H1 (cell line): ENCODE measurements at regions not wholly inside any gene's neighbourhood (a gene's known extent, or its start where the extent isn't known, plus 50 kb on each side); places are given as distances from the start of the nearest gene placed in this dataset.

Experiments
- CREB1 ChIP-seq: IDR thresholded peaks from 2 replicates; pipeline ENCODE4 v1.6.1; 2012; ENCODE audit warnings: inconsistent platforms
- POU5F1 ChIP-seq: IDR thresholded peaks from 2 replicates; pipeline ENCODE4 v1.6.1; 2011; ENCODE audit warnings: low read depth, mild to moderate bottlenecking, low read length, moderate library complexity
- RBBP5 ChIP-seq: IDR thresholded peaks from 2 replicates; pipeline ENCODE4 v1.7.1; 2012; ENCODE audit warnings: low read depth, mild to moderate bottlenecking, inconsistent platforms, low read length, moderate library complexity, borderline replicate concordance
- TCF12 ChIP-seq: IDR thresholded peaks from 2 replicates; pipeline ENCODE4 v1.6.1; 2011; ENCODE audit warnings: low read depth, mild to moderate bottlenecking, low read length
- TF ChIP-seq, protein P1 (sequence below): IDR thresholded peaks from 2 replicates; pipeline ENCODE4 v1.6.1; 2012; ENCODE audit warnings: inconsistent platforms
- TF ChIP-seq, protein P2 (sequence below): IDR thresholded peaks from 2 replicates; pipeline ENCODE4 v1.6.1; 2011; ENCODE audit warnings: low read depth, mild to moderate bottlenecking, low read length; ENCODE audit not compliant: insufficient read depth

DNA sequence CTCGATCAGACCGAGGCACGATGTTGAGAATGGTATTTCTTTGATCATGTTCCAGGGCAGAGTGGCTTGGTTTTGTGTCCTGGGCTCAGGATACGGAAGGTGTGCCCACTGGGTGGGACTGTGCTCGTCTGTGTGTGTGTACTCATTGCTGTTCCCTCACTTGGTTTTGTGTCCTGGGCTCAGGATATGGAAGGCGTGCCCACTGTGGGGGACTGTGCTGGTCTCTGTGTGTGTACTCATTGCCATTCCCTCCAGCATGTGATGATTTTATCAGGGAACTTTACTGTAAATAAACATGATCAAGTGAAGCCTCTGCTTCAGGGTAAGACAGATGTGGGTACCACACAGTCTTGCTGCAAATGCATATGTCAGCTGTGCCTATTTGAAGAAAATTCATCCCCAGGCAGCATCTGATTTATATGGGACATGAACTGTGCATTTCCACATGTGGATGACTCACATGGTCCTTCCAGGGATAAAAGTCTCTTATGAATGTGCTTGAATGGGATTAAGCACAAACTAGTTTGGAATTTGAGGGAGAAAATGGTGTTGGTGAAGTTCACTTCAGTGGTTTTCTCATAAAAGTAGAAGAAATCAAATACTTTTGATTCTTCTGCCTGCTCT lies 274.3 kb downstream of the QKI start (continued):
- TF ChIP-seq RBBP5 (no peak), TCF12 (no peak), POU5F1 (no peak), CREB1 (no peak)
- TF ChIP-seq, protein P1, sequence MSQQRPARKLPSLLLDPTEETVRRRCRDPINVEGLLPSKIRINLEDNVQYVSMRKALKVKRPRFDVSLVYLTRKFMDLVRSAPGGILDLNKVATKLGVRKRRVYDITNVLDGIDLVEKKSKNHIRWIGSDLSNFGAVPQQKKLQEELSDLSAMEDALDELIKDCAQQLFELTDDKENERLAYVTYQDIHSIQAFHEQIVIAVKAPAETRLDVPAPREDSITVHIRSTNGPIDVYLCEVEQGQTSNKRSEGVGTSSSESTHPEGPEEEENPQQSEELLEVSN = no peak
- TF ChIP-seq, protein P2, sequence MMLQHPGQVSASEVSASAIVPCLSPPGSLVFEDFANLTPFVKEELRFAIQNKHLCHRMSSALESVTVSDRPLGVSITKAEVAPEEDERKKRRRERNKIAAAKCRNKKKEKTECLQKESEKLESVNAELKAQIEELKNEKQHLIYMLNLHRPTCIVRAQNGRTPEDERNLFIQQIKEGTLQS = no peak
